Neutrophil (primary cell): ENCODE measurements at regions not wholly inside any gene's neighbourhood (a gene's known extent, or its start where the extent isn't known, plus 50 kb on each side); places are given as distances from the start of the nearest gene placed in this dataset.

Experiments
- H3K27ac ChIP-seq: fragments of 200-600 bp; sonication (generic); 2 replicates; pipeline ENCODE4 v1.5.1; 2016; ENCODE audit warnings: mild to moderate bottlenecking, moderate library complexity
- H3K27me3 ChIP-seq: fragments of 200-600 bp; sonication (generic); 2 replicates; pipeline ENCODE4 v1.6.0; 2016; ENCODE audit warnings: mild to moderate bottlenecking
- H3K36me3 ChIP-seq: fragments of 200-600 bp; sonication (generic); 2 replicates; pipeline ENCODE4 v1.5.1; 2017
- H3K4me1 ChIP-seq, 2 experiments: fragments of 200-600 bp in 1 of 2; sonication (generic) in 1 of 2; 1 replicate in 1 of 2; 2 replicates in 1 of 2; pipeline versions ENCODE4 v1.5.1 to v1.6.1; 2013 to 2016; ENCODE audit warnings: low read depth in 1 of 2, low read length in 1 of 2, mild to moderate bottlenecking in 1 of 2, moderate library complexity in 1 of 2; ENCODE audit not compliant: control insufficient read depth in 1 of 2, insufficient read depth in 1 of 2
- H3K4me3 ChIP-seq, 2 experiments: fragments of 200-600 bp in 1 of 2; sonication (generic) in 1 of 2; 1 replicate in 1 of 2; 2 replicates in 1 of 2; pipeline ENCODE4 v1.5.1; 2013 to 2016; ENCODE audit warnings: low read depth in 1 of 2, low read length in 1 of 2, mild to moderate bottlenecking in 1 of 2, moderate library complexity in 1 of 2
- H3K9me3 ChIP-seq: fragments of 200-600 bp; sonication (generic); 2 replicates; pipeline ENCODE4 v1.5.1; 2016
- CTCF ChIP-seq: fragments of 200-600 bp; sonication (generic); IDR thresholded peaks from 2 replicates; pipeline ENCODE4 v1.5.1; 2016; ENCODE audit warnings: antibody characterized with exemption

- TF ChIP-seq CTCF, result no peak
- peaks cover 32% of the 10 kb centered on the region for H3K27me3 ChIP-seq
- H3K4me3 ChIP-seq, result no peak overlapping the region
- H3K27ac ChIP-seq, result no peak overlapping the region
- no peaks in the 10 kb centered on the region for H3K4me1 ChIP-seq
- no peaks in the 10 kb centered on the region for H3K36me3 ChIP-seq
- H3K9me3 ChIP-seq, result no peaks in the 10 kb centered on the region
Measured at GRCh38 chr6:3946778-3947177, 97.6 kb downstream of the FAM50B start.

DNA sequence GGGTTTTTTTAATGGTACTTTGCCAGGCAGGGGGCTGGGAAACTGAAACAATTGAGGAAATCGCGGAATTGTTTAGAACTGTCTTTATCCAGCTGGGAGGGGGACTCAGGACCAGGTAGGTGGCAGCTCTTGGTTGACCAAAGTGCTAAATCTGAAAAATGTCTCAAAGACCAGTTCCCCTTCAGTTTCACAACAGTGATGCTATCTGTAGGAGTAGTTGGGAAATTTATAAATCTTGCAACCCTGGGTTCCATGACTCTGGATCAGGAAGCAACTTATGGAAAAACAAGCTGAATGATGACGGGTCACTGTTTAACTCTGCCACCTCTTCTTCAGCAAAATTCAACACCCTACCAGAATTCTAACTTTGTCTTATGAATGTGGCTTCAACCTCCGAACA is 99.7 kb downstream of the FAM50B start:
- Histone ChIP-seq H3K9me3 (no peaks in the 10 kb centered on the region), H3K27me3 (peaks cover 32% of the 10 kb centered on the region), H3K4me3 (no peak overlapping the region), H3K4me1 (peaks cover 0 to 5% of the 10 kb centered on the region in 2 experiments), H3K36me3 (no peaks in the 10 kb centered on the region), H3K27ac (no peak overlapping the region)
- no peak for TF ChIP-seq CTCF

DNA sequence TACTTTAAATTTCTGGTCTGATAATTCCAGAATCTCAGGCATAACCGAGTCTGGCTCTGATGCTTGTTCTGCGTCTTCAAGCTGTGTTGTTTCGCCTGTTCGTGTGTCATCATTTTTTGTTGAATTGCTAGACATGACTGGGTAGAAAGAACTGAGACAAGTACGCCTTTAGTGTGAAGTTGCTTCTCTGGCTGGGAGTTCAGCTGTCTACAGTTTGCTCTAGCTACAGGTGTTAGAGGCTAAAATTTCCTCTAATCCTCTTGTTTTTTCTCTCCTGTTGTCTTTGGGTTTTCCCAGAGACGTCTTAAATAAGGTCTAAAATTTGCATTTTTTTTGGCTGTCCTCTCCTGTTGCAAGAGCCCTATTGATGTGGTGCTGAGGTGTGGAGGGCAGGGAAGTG is 100.3 kb downstream of the FAM50B start:
- H3K27ac ChIP-seq, result no peak overlapping the region
- no peak for TF ChIP-seq CTCF
- no peak overlapping the region for H3K4me3 ChIP-seq
- H3K36me3 ChIP-seq, result no peaks in the 10 kb centered on the region
- H3K9me3 ChIP-seq, result no peaks in the 10 kb centered on the region
- peaks cover 32% of the 10 kb centered on the region for H3K27me3 ChIP-seq
- H3K4me1 ChIP-seq, result peaks cover 0 to 5% of the 10 kb centered on the region in 2 experiments

DNA sequence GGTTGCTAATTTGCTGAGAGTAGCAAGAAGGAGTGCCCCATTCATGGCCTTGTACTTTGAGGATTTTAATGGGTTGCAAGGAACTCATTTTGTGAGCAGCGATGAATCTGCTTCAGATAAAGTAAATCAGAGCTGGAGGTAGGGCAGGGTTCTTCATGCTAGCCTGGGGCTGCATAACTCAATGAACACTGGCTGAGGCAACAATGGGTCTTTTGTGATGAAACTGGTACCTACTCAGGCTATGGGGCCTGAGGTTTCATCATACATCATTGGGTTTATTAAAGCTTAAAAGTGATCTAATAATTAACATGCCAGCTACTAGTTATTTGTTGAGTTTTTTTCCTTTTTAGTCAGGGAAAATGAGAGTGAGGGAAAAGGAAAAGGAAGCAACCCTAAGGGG is 106.9 kb downstream of the FAM50B start:
- no peak overlapping the region for H3K4me3 ChIP-seq
- no peak for TF ChIP-seq CTCF
- no peak overlapping the region for H3K27ac ChIP-seq
- H3K36me3 ChIP-seq, result no peaks in the 10 kb centered on the region
- no peaks in the 10 kb centered on the region for H3K9me3 ChIP-seq
- peaks cover 0 to 5% of the 10 kb centered on the region in 2 experiments for H3K4me1 ChIP-seq
- H3K27me3 ChIP-seq, result no peaks in the 10 kb centered on the region

- H3K36me3 ChIP-seq, result no peaks in the 10 kb centered on the region
- no peak overlapping the region for H3K27ac ChIP-seq
- H3K4me3 ChIP-seq, result no peak overlapping the region
- H3K9me3 ChIP-seq, result no peaks in the 10 kb centered on the region
- H3K27me3 ChIP-seq, result no peaks in the 10 kb centered on the region
- no peak for TF ChIP-seq CTCF
- peaks cover 0 to 5% of the 10 kb centered on the region in 2 experiments for H3K4me1 ChIP-seq
Measured at GRCh38 chr6:3957321-3957720, 108.1 kb downstream of the FAM50B start.

DNA sequence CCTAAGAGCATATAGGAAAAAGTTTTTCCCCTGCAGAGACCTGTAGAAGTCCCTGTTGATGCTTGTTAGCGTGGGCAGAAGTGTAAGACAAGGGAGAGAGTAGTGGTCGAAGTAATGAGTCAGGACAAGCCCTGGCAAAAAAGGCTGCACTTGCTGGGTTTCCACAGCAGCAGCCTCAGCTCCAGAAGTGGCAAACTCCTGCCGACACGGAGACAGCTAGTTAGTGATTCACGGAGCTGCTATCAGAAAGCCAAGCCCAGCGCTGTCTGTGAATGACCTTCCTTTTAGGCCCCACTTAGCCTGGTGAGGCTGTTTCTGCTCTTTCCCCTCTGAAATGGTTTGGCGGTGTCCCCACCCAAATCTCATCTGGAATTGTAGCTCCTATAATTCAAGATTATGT is 109.1 kb downstream of the FAM50B start:
- no peaks in the 10 kb centered on the region for H3K4me1 ChIP-seq
- no peaks in the 10 kb centered on the region for H3K36me3 ChIP-seq
- H3K27me3 ChIP-seq, result no peaks in the 10 kb centered on the region
- TF ChIP-seq CTCF, result no peak
- no peak overlapping the region for H3K27ac ChIP-seq
- no peaks in the 10 kb centered on the region for H3K9me3 ChIP-seq
- no peak overlapping the region for H3K4me3 ChIP-seq
